Cardiac muscle cell (in vitro differentiated cells and primary cell): ENCODE measurements at regions not wholly inside any gene's neighbourhood (a gene's known extent, or its start where the extent isn't known, plus 50 kb on each side); places are given as distances from the start of the nearest gene placed in this dataset.

ENCODE experiments used
- DNase-seq, 2 donors: peaks; one replicate each; pipeline versions ENCODE4 v3.0.0 to v3.0.0-alpha.2; 2010 to 2017; ENCODE audit warnings: low read depth in 1 of 2, low spot score in 1 of 2
- H3K27ac ChIP-seq: fragments of 200-600 bp; sonication (generic); 2 replicates; pipeline ENCODE4 v1.5.1; 2016
- H3K27me3 ChIP-seq: fragments of 200-600 bp; sonication (generic); 2 replicates; pipeline ENCODE4 v1.6.0; 2016; ENCODE audit warnings: control low read depth
- H3K36me3 ChIP-seq: fragments of 200-600 bp; sonication (generic); 2 replicates; pipeline ENCODE4 v1.5.1; 2016; ENCODE audit warnings: control low read depth
- H3K4me1 ChIP-seq: fragments of 200-600 bp; sonication (generic); 2 replicates; pipeline ENCODE4 v1.8.1; 2017; ENCODE audit warnings: low read depth, mild to moderate bottlenecking, mixed run types
- H3K4me3 ChIP-seq: fragments of 200-600 bp; sonication (generic); 2 replicates; pipeline ENCODE4 v1.5.1; 2016; ENCODE audit warnings: mild to moderate bottlenecking
- H3K9me3 ChIP-seq: fragments of 200-600 bp; sonication (generic); 2 replicates; pipeline ENCODE4 v1.5.1; 2017; ENCODE audit warnings: low read depth, mild to moderate bottlenecking, control low read depth
- CTCF ChIP-seq: IDR thresholded peaks from 2 replicates; pipeline ENCODE4 v1.5.1; 2012; ENCODE audit warnings: low read depth, mild to moderate bottlenecking, low read length

GRCh38 chr2:133945089-133945488 lies 308.8 kb upstream of the MGAT5 start:
- H3K4me1 ChIP-seq: peaks cover 21% of the 10 kb centered on the region
- H3K27me3 ChIP-seq: no peaks in the 10 kb centered on the region
- no peak for TF ChIP-seq CTCF
- no peak overlapping the region for H3K4me3 ChIP-seq
- H3K9me3 ChIP-seq: no peaks in the 10 kb centered on the region
- H3K36me3 ChIP-seq: no peaks in the 10 kb centered on the region
- H3K27ac ChIP-seq: no peak overlapping the region
- DNase-seq: no peak

- peaks cover 24% of the 10 kb centered on the region for H3K4me1 ChIP-seq
- no peaks in the 10 kb centered on the region for H3K9me3 ChIP-seq
- no peaks in the 10 kb centered on the region for H3K36me3 ChIP-seq
- no peak for DNase-seq
- no peak for TF ChIP-seq CTCF
- no peak overlapping the region for H3K4me3 ChIP-seq
- H3K27me3 ChIP-seq: no peaks in the 10 kb centered on the region
- no peak overlapping the region for H3K27ac ChIP-seq
Observed at GRCh38 chr2:133947057-133947456, 306.8 kb upstream of the MGAT5 start.

GRCh38 chr2:133948610-133949290 lies 305.1 kb upstream of the MGAT5 start:
- Histone ChIP-seq H3K36me3 (no peaks in the 10 kb centered on the region), H3K9me3 (no peaks in the 10 kb centered on the region), H3K4me3 (no peak overlapping the region), H3K4me1 (peaks cover 21% of the 10 kb centered on the region), H3K27ac (peak overlapping the region; percentile 83), H3K27me3 (no peaks in the 10 kb centered on the region)
- no peak for TF ChIP-seq CTCF
- peak in 1 of 2 donors; percentile 86 for DNase-seq

DNA sequence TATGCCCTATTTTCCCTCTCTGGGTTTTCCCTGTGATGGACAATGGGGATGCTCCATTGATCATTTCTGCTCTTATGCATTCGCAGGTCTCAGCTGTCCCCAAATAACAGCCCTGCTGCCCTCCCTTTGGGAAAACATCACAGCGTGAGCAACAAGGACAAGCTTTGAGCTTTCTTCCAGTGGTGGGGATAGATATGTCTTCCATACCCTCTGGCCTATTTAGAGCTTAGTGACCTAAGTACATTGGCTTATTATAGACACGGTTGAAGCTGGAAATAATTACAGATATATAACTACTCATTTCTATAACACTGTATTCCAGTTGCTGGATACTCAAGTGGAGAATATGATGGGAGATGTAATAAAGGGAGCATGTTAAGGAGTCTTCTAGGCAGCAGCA lies 304.3 kb upstream of the MGAT5 start:
- no peak for TF ChIP-seq CTCF
- Histone ChIP-seq H3K9me3 (no peaks in the 10 kb centered on the region), H3K27me3 (no peaks in the 10 kb centered on the region), H3K27ac (peak overlapping the region; percentile 83), H3K4me1 (peaks cover 27% of the 10 kb centered on the region), H3K36me3 (no peaks in the 10 kb centered on the region), H3K4me3 (no peak overlapping the region)
- no peak for DNase-seq

- no peak overlapping the region for H3K4me3 ChIP-seq
- peaks cover 36% of the 10 kb centered on the region for H3K4me1 ChIP-seq
- no peak for DNase-seq
- no peak for TF ChIP-seq CTCF
- no peaks in the 10 kb centered on the region for H3K27me3 ChIP-seq
- no peaks in the 10 kb centered on the region for H3K9me3 ChIP-seq
- no peaks in the 10 kb centered on the region for H3K36me3 ChIP-seq
- H3K27ac ChIP-seq: no peak overlapping the region
Observed at GRCh38 chr2:133951209-133951608, 302.7 kb upstream of the MGAT5 start.
